Stimulated activated CD4-positive, alpha-beta T cell treated with anti-CD3 and anti-CD28 coated beads, Interleukin-2, amount 100 ng/mL, for 4 hours (primary cell): ENCODE measurements at regions not wholly inside any gene's neighbourhood (a gene's known extent, or its start where the extent isn't known, plus 50 kb on each side); places are given as distances from the start of the nearest gene placed in this dataset.
"Not testable (repeated sequence)": the region's sequence is repeated elsewhere in the genome, so short reads cannot be mapped to it uniquely, and the experiment has no call there.

Experiments
- DNase-seq: peaks from one replicate; pipeline ENCODE4 v3.0.0-alpha.2; 2020; ENCODE audit warnings: low read depth

DNA sequence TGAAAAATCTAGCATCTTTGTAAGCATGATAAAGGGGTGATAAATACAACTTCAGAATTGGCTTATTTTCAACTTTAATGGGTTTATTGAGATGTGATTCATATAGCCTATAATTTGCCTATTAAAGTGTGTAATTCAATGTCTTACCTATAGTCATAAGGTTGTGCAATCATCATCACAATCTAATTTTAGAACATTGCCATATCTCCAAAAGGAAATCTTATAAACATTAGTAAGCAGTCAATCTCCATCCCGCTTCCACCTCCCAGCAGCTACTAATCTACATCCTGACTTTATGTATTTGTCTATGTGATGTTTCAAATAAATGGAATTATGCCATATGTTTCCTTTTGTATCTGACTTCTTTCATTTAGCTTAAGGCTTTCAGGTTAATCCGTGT lies 145.2 kb upstream of the KLHL1 start:
- DNase-seq = no peak

GRCh38 chr13:70249332-70250064 lies 141.2 kb upstream of the KLHL1 start:
- DNase-seq = no peak

GRCh38 chr13:70237131-70237530 lies 128.9 kb upstream of the KLHL1 start:
- DNase-seq = no peak

DNA sequence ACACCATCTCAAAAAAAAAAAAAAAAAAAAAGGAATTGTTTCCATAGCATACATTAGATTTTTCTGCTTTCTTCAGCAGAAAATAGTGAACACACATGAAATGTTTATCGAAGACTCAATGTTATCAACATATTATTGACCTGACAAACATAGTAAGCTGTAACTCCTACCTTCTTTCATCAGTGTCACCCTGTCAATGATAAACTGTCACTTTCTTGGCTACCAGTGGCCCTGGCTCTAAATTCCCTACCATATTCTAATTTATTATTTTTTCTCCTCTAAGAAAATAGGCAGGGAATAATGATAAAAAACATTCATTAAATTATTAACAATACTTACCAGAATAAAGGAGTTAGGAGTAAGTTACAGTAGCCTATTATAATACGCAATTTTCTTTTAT lies 127.3 kb upstream of the KLHL1 start:
- no peak for DNase-seq

DNA sequence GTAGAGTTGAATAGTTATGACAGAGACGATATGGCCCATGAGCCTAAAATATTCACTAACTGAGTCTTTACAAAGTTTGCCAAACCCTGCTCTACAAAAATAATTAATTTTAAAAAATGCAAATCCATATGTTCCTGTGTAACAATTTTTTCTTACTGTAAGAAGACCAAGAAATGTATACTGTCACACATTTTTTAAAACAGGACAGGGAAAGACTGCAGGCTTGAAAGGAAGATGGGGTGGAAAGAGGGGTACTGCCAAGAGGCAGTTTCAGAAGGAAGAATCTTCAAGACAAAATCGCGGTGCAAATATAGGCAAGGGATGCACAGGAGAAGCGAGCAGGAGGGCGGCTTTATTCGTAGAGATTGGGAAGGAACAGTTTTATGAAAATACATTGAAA lies 115.7 kb upstream of the KLHL1 start:
- no peak for DNase-seq

GRCh38 chr13:70222926-70223325 lies 114.7 kb upstream of the KLHL1 start:
- no peak for DNase-seq

DNA sequence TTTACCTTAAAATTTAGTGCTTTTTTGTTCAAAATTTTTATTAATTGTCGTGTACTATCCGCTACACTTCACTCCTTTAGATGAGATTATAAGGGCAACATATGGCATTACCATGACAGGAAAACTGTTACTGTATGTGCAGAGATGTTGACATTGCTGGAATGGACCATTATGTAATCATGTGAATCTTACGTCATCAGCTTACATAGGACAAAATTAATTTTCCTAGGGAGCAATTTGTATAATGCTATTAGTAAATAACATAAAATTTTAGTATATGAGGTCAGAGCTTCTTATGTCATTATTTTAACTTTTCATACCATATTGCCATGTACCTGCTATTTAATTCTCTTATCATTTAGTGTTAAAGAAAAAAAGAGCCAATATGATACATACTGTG lies 110.4 kb upstream of the KLHL1 start:
- DNase-seq = no peak

GRCh38 chr13:70208968-70209367 lies 100.7 kb upstream of the KLHL1 start:
- DNase-seq = not testable (repeated sequence)

GRCh38 chr13:70206671-70207070 lies 98.4 kb upstream of the KLHL1 start:
- no peak for DNase-seq

DNA sequence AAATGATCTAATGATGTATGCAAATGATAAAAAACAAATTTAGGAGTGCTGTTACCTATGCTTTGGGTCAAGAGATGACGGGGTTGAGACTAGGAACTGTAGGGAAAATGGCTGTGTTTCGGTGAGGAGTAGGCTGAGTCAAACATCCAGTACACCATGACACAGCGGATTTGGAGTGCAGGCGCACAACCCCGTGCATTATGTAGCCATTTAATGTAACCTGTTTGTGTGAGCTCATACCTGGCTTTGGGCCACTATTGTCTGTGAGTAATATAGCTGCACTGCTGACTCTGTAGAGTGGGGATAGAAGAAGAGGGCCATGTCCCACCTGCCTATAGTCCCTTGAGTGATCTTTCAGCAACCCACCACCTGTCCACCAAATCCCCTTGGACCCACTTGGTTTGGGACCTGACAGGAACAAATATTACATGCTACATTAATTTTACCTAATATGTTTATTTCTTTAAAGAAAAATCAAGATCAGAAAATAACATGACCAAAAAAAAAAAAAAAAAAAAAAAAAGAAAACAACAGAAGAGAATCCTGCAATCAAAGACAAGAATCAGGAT lies 95.5 kb upstream of the KLHL1 start:
- no peak for DNase-seq

DNA sequence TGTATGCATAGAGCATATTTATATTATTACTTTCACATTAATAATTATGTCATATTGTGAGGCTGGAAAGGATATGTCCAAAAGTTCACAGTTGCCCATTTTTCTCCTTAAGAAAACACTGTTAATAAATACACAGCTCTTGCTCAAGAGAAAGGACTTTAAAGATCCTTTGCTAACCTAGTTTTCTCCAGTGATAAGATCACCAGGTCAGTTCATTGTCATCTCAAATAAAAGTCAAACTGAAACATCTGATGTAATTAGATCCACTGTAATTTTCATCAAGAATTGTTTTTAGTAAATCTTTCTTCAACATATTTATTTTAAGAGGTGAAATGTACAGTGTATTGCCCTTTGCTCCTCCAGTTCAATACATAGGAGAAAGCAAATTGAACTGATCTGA lies 82.8 kb upstream of the KLHL1 start:
- no peak for DNase-seq

DNA sequence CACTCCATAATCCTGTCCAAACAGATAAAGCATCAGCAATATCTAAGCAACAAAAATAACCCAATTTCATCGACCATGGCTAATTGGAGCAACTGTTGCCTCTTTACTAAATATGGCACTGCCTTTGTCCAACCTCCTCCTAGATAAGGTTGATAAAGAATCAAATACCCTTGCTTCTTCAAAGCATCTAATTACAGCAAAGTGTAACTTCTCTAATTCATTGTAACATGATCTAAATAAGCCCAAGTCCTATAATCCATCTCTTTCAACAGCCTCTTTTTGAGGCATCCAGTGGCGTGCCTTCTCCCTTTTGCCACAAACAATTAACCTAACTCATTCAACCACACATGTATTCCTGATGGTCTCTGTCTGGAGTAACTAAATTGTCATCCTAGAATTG lies 81.7 kb upstream of the KLHL1 start:
- no peak for DNase-seq

GRCh38 chr13:70188567-70188966 lies 80.3 kb upstream of the KLHL1 start:
- no peak for DNase-seq

GRCh38 chr13:70183041-70183440 lies 74.8 kb upstream of the KLHL1 start:
- DNase-seq = no peak
